ENCODE measurements at regions not wholly inside any gene's neighbourhood (a gene's known extent, or its start where the extent isn't known, plus 50 kb on each side); places are given as distances from the start of the nearest gene placed in this dataset.
A peak's percentile ranks its signal among the peaks of the same experiment; 100 is the strongest.

DNA sequence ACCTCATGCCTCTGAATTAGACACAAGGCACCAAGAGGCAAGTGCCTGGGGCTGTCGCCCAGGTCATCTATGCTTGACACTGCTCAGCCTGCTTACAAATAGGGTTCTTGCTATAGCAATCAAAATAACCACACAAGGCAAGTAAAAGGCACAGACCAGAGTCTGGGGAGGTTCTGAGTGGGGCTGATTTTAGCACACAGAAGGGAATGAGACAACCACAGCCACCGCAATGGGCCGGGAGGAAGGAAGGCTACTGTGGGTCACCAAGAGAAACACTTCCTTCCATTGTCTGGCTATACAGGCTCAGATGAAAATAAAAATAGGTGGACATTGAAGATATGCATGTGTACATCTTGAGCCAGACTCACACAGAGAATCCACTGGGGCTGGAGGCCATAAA, 159.1 kb downstream of the DLEU7 start:
- H3K9me3 ChIP-seq (ENCODE audit: control insufficient read depth, insufficient read depth, low read depth, low read length), result no peaks in the 10 kb centered on the region
- no peaks in the 10 kb centered on the region for H3K36me3 ChIP-seq (ENCODE audit: control insufficient read depth in 2 of 2, insufficient read depth in 1 of 2, low read length in 2 of 2)
- 0 out of 2 replicates have a peak, but pooled peaks cover 3% of the 10 kb centered on the region for H3K4me1 ChIP-seq (ENCODE audit: control insufficient read depth, insufficient read depth, low read length)
- H3K4me3 ChIP-seq (ENCODE audit: low read depth, low read length), result no peak overlapping the region
- no peak for TF ChIP-seq WT1 (tag by site-specific recombination; IDR thresholded peaks at IDR 0.05)
- CTCF ChIA-PET, result no interaction called here
- H3K27ac ChIP-seq (ENCODE audit: extremely low read depth, low read depth, low read length), result no peak overlapping the region
- POLR2A ChIA-PET, result no interaction called here

DNA sequence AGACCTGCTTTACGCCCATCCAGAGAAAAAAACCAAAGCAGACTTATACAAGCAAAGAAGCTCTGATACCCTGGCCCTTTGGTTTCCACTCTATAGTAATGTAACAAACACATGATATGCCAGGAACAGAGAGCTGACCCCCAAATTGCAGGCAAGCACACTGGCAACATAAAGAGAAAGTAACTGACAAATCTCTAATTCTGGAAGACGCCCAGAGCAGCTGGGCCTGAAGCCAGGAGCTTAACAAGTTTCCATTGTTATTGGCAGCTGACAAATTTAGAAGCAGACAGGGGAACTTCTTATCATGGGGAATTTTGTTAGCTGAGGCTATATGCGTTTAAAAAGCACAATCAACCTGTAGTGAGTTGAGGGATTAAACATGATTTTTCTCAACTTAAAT, 158.0 kb downstream of the DLEU7 start:
- POLR2A ChIA-PET, result no interaction called here
- no peaks in the 10 kb centered on the region for H3K9me3 ChIP-seq (ENCODE audit: control insufficient read depth, insufficient read depth, low read depth, low read length)
- CTCF ChIA-PET, result interaction anchor here (0.7 kb wide), 1 partner anchor 123 kb away, joined by 4 read pairs; no protein-coding TSS in a partner anchor
- no peaks in the 10 kb centered on the region for H3K36me3 ChIP-seq (ENCODE audit: control insufficient read depth in 2 of 2, insufficient read depth in 1 of 2, low read length in 2 of 2)
- TF ChIP-seq ZNF518A (tag by site-specific recombination; conservative IDR thresholded peaks at IDR 0.05; ENCODE audit: low read depth) (no peak), YY1 (tag by site-specific recombination; IDR thresholded peaks at IDR 0.05) (no peak), ZNF114 (tag by site-specific recombination; IDR thresholded peaks at IDR 0.05) (no peak), FEZF1 (tag by site-specific recombination; IDR thresholded peaks at IDR 0.05) (peak; percentile 49), ZNF335 (tag by site-specific recombination; conservative IDR thresholded peaks at IDR 0.05) (peak; percentile 52; the same call in 1 of the 2 replicates), ZNF350 (tag by site-specific recombination; IDR thresholded peaks at IDR 0.05) (no peak), ZNF391 (tag by site-specific recombination; IDR thresholded peaks at IDR 0.05; ENCODE audit: borderline replicate concordance, low read depth) (no peak)
- TF ChIP-seq, protein P1, sequence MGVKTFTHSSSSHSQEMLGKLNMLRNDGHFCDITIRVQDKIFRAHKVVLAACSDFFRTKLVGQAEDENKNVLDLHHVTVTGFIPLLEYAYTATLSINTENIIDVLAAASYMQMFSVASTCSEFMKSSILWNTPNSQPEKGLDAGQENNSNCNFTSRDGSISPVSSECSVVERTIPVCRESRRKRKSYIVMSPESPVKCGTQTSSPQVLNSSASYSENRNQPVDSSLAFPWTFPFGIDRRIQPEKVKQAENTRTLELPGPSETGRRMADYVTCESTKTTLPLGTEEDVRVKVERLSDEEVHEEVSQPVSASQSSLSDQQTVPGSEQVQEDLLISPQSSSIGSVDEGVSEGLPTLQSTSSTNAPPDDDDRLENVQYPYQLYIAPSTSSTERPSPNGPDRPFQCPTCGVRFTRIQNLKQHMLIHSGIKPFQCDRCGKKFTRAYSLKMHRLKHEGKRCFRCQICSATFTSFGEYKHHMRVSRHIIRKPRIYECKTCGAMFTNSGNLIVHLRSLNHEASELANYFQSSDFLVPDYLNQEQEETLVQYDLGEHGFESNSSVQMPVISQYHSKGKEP (tag by site-specific recombination; IDR thresholded peaks at IDR 0.05), result no peak
- TF ChIP-seq, protein P2, sequence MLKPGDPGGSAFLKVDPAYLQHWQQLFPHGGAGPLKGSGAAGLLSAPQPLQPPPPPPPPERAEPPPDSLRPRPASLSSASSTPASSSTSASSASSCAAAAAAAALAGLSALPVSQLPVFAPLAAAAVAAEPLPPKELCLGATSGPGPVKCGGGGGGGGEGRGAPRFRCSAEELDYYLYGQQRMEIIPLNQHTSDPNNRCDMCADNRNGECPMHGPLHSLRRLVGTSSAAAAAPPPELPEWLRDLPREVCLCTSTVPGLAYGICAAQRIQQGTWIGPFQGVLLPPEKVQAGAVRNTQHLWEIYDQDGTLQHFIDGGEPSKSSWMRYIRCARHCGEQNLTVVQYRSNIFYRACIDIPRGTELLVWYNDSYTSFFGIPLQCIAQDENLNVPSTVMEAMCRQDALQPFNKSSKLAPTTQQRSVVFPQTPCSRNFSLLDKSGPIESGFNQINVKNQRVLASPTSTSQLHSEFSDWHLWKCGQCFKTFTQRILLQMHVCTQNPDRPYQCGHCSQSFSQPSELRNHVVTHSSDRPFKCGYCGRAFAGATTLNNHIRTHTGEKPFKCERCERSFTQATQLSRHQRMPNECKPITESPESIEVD (tag by site-specific recombination; IDR thresholded peaks at IDR 0.05), result 0 out of 2 replicates have a peak, but pooled peaks have one; percentile 25
- H3K27ac ChIP-seq (ENCODE audit: extremely low read depth, low read depth, low read length), result no peak overlapping the region
- H3K4me3 ChIP-seq (ENCODE audit: low read depth, low read length), result no peak overlapping the region
- 0 out of 2 replicates have a peak, but pooled peaks cover 3% of the 10 kb centered on the region for H3K4me1 ChIP-seq (ENCODE audit: control insufficient read depth, insufficient read depth, low read length)

DNA sequence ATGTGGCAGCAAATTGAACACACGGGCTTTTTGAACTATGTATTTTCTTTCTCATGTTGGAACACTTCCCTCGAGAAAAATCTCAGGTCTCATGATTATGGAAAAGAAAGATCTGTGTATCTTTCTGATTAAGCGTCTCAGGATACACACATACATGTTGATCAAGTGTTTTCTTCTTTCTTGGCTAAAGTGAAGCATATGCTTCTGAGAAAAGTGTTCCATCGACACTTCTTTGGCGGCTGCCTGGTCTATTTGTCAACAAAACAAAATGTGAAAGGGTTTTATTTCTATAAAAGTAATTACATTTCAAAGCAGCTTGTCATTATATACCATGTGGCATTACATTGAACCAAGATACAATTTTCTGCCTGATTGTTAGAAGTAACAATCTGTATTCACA, 157.5 kb downstream of the DLEU7 start:
- no peak overlapping the region for H3K27ac ChIP-seq (ENCODE audit: extremely low read depth, low read depth, low read length)
- no peak overlapping the region for H3K4me3 ChIP-seq (ENCODE audit: low read depth, low read length)
- H3K4me1 ChIP-seq (ENCODE audit: control insufficient read depth, insufficient read depth, low read length), result 0 out of 2 replicates have a peak, but pooled peaks cover 3% of the 10 kb centered on the region
- TF ChIP-seq ZNF426 (tag by site-specific recombination; IDR thresholded peaks at IDR 0.05) (no peak), ZBTB49 (tag by site-specific recombination; IDR thresholded peaks at IDR 0.05; ENCODE audit: low read depth) (no peak), ZNF202 (tag by site-specific recombination; IDR thresholded peaks at IDR 0.05; ENCODE audit: borderline replicate concordance) (no peak), ZNF664 (tag by site-specific recombination; IDR thresholded peaks at IDR 0.05) (no peak), ZNF548 (tag by site-specific recombination; IDR thresholded peaks at IDR 0.05) (no peak)
- TF ChIP-seq, protein P3, sequence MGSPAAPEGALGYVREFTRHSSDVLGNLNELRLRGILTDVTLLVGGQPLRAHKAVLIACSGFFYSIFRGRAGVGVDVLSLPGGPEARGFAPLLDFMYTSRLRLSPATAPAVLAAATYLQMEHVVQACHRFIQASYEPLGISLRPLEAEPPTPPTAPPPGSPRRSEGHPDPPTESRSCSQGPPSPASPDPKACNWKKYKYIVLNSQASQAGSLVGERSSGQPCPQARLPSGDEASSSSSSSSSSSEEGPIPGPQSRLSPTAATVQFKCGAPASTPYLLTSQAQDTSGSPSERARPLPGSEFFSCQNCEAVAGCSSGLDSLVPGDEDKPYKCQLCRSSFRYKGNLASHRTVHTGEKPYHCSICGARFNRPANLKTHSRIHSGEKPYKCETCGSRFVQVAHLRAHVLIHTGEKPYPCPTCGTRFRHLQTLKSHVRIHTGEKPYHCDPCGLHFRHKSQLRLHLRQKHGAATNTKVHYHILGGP (tag by site-specific recombination; IDR thresholded peaks at IDR 0.05), result no peak
- no peaks in the 10 kb centered on the region for H3K9me3 ChIP-seq (ENCODE audit: control insufficient read depth, insufficient read depth, low read depth, low read length)
- POLR2A ChIA-PET, result no interaction called here
- H3K36me3 ChIP-seq (ENCODE audit: control insufficient read depth in 2 of 2, insufficient read depth in 1 of 2, low read length in 2 of 2), result no peaks in the 10 kb centered on the region
- CTCF ChIA-PET, result no interaction called here

All from HEK293 (cell line).